SU-DHL-6 (cell line): ENCODE measurements at regions not wholly inside any gene's neighbourhood (a gene's known extent, or its start where the extent isn't known, plus 50 kb on each side); places are given as distances from the start of the nearest gene placed in this dataset.

Experiments
- CTCF ChIP-seq: fragments of 200-600 bp; sonication (generic); IDR thresholded peaks from one replicate; pipeline ENCODE4 v1.5.1; 2017; ENCODE audit warnings: antibody characterized with exemption, mild to moderate bottlenecking, low read length, moderate library complexity; ENCODE audit not compliant: insufficient read depth, poor library complexity, severe bottlenecking
- EZH2phosphoT487 ChIP-seq: fragments of 200-600 bp; sonication (generic), shearing (Covaris generic); conservative IDR thresholded peaks from 2 replicates; pipeline ENCODE4 v1.6.1; 2018; ENCODE audit warnings: mild to moderate bottlenecking, antibody characterized with exemption, low read length, moderate library complexity, mixed read lengths

- TF ChIP-seq CTCF (no peak), EZH2phosphoT487 (no peak)
Measured at GRCh38 chr16:26194526-26194925, 502.8 kb downstream of the HS3ST4 start.
